ENCODE measurements at regions not wholly inside any gene's neighbourhood (a gene's known extent, or its start where the extent isn't known, plus 50 kb on each side); places are given as distances from the start of the nearest gene placed in this dataset.

DNA sequence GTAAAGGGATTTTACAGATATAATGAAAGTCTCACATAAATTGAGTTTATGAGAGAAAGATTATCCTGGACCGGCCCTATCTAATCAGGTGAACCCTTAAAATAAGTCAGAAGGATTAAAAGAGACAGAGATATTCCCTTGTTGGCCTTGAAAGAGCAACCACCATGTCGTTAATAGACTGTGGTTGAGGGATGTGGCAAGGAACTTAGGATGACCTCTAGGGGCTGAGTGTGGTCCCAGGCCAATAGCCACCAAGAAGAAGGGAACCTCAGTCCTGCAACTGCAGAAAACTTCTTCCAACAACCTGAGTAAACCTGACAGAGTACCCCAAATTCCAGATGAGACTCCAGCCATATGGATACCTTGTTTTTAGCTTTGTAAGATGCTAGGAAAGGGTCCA is 121.5 kb downstream of the POLR1F start:
- H3K27me3 ChIP-seq (ENCODE audit: low read length) = no peaks in the 10 kb centered on the region
- H3K9me3 ChIP-seq (ENCODE audit: insufficient read depth, low read length) = no peaks in the 10 kb centered on the region
- H3K9ac ChIP-seq (ENCODE audit: low read length) = no peak overlapping the region

DNA sequence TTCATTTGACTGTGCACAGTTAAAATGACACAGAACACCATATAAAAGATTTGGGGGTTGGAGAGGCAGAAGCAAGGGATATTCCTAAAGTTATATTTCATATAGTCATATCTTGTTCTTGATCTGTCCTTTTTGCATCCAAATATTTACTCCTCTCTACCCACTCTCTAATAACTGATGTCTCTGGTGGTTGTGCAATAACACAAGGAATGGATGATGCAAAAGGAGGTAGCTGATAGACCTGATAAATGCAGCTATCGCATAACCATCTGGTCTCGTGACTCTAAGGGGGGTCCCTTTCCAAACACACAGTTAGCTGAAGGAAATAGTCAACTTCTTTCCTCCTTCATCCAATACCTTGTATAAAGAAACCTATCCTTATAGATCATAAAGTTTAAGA is 123.1 kb downstream of the POLR1F start:
- TF ChIP-seq EZH2phosphoT487 (conservative IDR thresholded peaks at IDR 0.05; ENCODE audit: low read length) = no peak
- TF ChIP-seq, protein P1, sequence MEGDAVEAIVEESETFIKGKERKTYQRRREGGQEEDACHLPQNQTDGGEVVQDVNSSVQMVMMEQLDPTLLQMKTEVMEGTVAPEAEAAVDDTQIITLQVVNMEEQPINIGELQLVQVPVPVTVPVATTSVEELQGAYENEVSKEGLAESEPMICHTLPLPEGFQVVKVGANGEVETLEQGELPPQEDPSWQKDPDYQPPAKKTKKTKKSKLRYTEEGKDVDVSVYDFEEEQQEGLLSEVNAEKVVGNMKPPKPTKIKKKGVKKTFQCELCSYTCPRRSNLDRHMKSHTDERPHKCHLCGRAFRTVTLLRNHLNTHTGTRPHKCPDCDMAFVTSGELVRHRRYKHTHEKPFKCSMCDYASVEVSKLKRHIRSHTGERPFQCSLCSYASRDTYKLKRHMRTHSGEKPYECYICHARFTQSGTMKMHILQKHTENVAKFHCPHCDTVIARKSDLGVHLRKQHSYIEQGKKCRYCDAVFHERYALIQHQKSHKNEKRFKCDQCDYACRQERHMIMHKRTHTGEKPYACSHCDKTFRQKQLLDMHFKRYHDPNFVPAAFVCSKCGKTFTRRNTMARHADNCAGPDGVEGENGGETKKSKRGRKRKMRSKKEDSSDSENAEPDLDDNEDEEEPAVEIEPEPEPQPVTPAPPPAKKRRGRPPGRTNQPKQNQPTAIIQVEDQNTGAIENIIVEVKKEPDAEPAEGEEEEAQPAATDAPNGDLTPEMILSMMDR (IDR thresholded peaks at IDR 0.05; ENCODE audit: insufficient read depth, low read length, poor library complexity, severe bottlenecking) = no peak
- Histone ChIP-seq H2AFZ (ENCODE audit: low read depth, low read length, severe bottlenecking) (no peak overlapping the region), H3K27ac (ENCODE audit: low read depth, low read length) (no peak overlapping the region), H3K36me3 (ENCODE audit: low read length) (no peaks in the 10 kb centered on the region), H3F3A (ENCODE audit: insufficient read depth) (no peaks in the 10 kb centered on the region), H3K9me3 (ENCODE audit: insufficient read depth, low read length) (no peaks in the 10 kb centered on the region), H3K4me3 (ENCODE audit: insufficient read depth, low read length, poor library complexity, severe bottlenecking) (no peak overlapping the region), H3K4me2 (ENCODE audit: low read depth, low read length, poor library complexity, severe bottlenecking) (no peak overlapping the region), H3K9me2 (replicated peaks; ENCODE audit: insufficient read depth, low read length) (no peaks in the 10 kb centered on the region), H3K9ac (ENCODE audit: low read length) (no peak overlapping the region), H4K20me1 (ENCODE audit: low read depth, low read length) (no peaks in the 10 kb centered on the region), H3K79me2 (ENCODE audit: insufficient read depth, low read length) (no peaks in the 10 kb centered on the region), H3K27me3 (ENCODE audit: low read length) (no peaks in the 10 kb centered on the region)

More for the DNA sequence above, 121.5 kb downstream of the POLR1F start:
- no peaks in the 10 kb centered on the region for H3K36me3 ChIP-seq (ENCODE audit: low read length)
- H3K79me2 ChIP-seq (ENCODE audit: insufficient read depth, low read length) = no peaks in the 10 kb centered on the region
- no peak overlapping the region for H3K4me2 ChIP-seq (ENCODE audit: low read depth, low read length, poor library complexity, severe bottlenecking)
- no peak overlapping the region for H2AFZ ChIP-seq (ENCODE audit: low read depth, low read length, severe bottlenecking)
- no peak overlapping the region for H3K27ac ChIP-seq (ENCODE audit: low read depth, low read length)
- no peak overlapping the region for H3K4me3 ChIP-seq (ENCODE audit: insufficient read depth, low read length, poor library complexity, severe bottlenecking)
- TF ChIP-seq EZH2phosphoT487 (conservative IDR thresholded peaks at IDR 0.05; ENCODE audit: low read length) = no peak
- TF ChIP-seq, protein P1 (IDR thresholded peaks at IDR 0.05; ENCODE audit: insufficient read depth, low read length, poor library complexity, severe bottlenecking) = no peak
- no peaks in the 10 kb centered on the region for H3F3A ChIP-seq (ENCODE audit: insufficient read depth)
- no peaks in the 10 kb centered on the region for H4K20me1 ChIP-seq (ENCODE audit: low read depth, low read length)
- H3K9me2 ChIP-seq (replicated peaks; ENCODE audit: insufficient read depth, low read length) = no peaks in the 10 kb centered on the region

DNA sequence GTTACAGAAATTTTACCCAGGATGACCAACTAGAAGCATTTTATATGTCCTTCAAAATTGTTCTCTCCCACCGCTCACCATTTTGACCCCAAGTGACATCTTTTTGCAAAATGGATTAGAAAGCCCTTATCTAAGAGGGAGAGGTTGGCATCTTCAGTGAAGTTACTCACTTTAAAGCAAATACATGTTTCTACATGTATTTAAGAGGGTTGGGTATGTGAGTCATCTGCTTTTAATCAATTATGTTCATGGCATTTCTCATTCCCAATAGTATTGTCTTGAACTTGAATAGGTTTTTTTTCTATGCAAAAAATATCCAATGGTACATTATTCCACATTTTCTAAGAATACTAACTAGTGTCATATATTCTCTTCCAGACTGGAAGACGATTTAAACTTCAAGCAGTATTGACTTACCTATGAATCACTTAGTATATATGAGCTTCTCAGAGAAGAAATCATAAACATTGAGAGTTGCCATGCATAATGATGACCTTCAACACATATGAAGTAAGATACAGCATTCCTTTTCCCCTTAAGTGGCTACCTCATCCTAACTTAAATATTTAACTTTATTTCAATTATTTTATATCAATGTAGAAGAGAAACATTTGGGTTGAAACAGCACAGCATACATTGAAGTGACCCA is 132.8 kb downstream of the POLR1F start:
- Histone ChIP-seq H3K27me3 (ENCODE audit: low read length) (no peaks in the 10 kb centered on the region), H3K4me2 (ENCODE audit: low read depth, low read length, poor library complexity, severe bottlenecking) (no peak overlapping the region), H3K36me3 (ENCODE audit: low read length) (no peaks in the 10 kb centered on the region), H3K9me3 (ENCODE audit: insufficient read depth, low read length) (no peaks in the 10 kb centered on the region), H2AFZ (ENCODE audit: low read depth, low read length, severe bottlenecking) (no peak overlapping the region), H3F3A (ENCODE audit: insufficient read depth) (no peaks in the 10 kb centered on the region), H3K9ac (ENCODE audit: low read length) (no peak overlapping the region), H3K27ac (ENCODE audit: low read depth, low read length) (no peak overlapping the region), H3K9me2 (replicated peaks; ENCODE audit: insufficient read depth, low read length) (no peaks in the 10 kb centered on the region), H4K20me1 (ENCODE audit: low read depth, low read length) (no peaks in the 10 kb centered on the region), H3K4me3 (ENCODE audit: insufficient read depth, low read length, poor library complexity, severe bottlenecking) (no peak overlapping the region), H3K79me2 (ENCODE audit: insufficient read depth, low read length) (no peaks in the 10 kb centered on the region)
- TF ChIP-seq EZH2phosphoT487 (conservative IDR thresholded peaks at IDR 0.05; ENCODE audit: low read length) = no peak
- TF ChIP-seq, protein P1 (IDR thresholded peaks at IDR 0.05; ENCODE audit: insufficient read depth, low read length, poor library complexity, severe bottlenecking) = no peak
